Endothelial cell of umbilical vein (primary cell): ENCODE measurements at regions not wholly inside any gene's neighbourhood (a gene's known extent, or its start where the extent isn't known, plus 50 kb on each side); places are given as distances from the start of the nearest gene placed in this dataset.

Experiments
- CTCF ChIP-seq, 2 donors: IDR thresholded peaks; 1 replicate in 1 of 2; 2 replicates in 1 of 2; pipeline ENCODE4 v1.5.1; 2011; ENCODE audit warnings: low read length in 2 of 2, mild to moderate bottlenecking in 2 of 2, moderate library complexity in 2 of 2, control low read depth in 1 of 2, inconsistent platforms in 1 of 2, low read depth in 1 of 2; ENCODE audit not compliant: insufficient read depth in 1 of 2; ENCODE audit errors: extremely low read depth in 1 of 2
- POLR2A ChIP-seq: IDR thresholded peaks from 2 replicates; pipeline ENCODE4 v1.6.1; 2012; ENCODE audit warnings: low read depth, mild to moderate bottlenecking, control low read depth, low read length
- TF ChIP-seq, protein P1 (sequence below): IDR thresholded peaks from 2 replicates; pipeline ENCODE4 v1.6.1; 2011; ENCODE audit not compliant: insufficient read depth, insufficient read length

DNA sequence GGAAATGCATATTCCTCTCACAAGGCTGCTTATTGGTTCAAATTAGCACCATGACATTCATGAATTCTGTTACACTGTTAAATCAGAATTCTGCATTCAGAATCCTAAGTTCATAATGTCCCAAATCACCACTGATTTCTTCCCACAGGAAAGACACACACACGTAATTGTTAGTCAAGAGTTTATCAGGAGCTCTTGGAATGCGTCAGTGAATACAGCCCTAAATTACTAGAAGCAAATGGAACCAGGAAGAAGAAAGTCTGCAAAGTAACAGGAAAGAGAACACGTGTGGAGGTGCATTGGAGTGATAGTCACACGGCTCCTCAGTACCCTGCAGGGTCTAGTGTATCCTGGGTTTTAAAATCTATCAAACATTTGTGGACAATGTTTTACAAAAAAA, 110.2 kb downstream of the ANXA2R start:
- TF ChIP-seq CTCF (IDR thresholded peaks at IDR 0.05; ENCODE audit: extremely low read depth in 1 of 2, insufficient read depth in 1 of 2, low read depth in 1 of 2, low read length in 2 of 2) (no peak), POLR2A (no peak)
- TF ChIP-seq, protein P1, sequence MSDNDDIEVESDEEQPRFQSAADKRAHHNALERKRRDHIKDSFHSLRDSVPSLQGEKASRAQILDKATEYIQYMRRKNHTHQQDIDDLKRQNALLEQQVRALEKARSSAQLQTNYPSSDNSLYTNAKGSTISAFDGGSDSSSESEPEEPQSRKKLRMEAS, result no peak
